H9 (cell line): ENCODE measurements at regions not wholly inside any gene's neighbourhood (a gene's known extent, or its start where the extent isn't known, plus 50 kb on each side); places are given as distances from the start of the nearest gene placed in this dataset.

Source experiments
- DNase-seq: peaks from one replicate; pipeline ENCODE4 v3.0.0-alpha.2; 2017
- H2AFZ ChIP-seq: one replicate; pipeline ENCODE4 v1.6.1; 2013; ENCODE audit warnings: mild to moderate bottlenecking, low read length, control low read depth, moderate library complexity
- H2AK5ac ChIP-seq: 2 replicates; pipeline ENCODE4 v1.6.1; 2013; ENCODE audit warnings: low read length, control low read depth, mixed read lengths; ENCODE audit not compliant: insufficient read length
- H2BK120ac ChIP-seq: one replicate; pipeline ENCODE4 v1.6.1; 2013; ENCODE audit warnings: low read depth, mild to moderate bottlenecking, low read length, control low read depth, inconsistent platforms; ENCODE audit not compliant: poor library complexity, severe bottlenecking
- H2BK12ac ChIP-seq: 2 replicates; pipeline ENCODE4 v1.6.1; 2013; ENCODE audit warnings: low read length, control low read depth, mixed read lengths, low read depth; ENCODE audit not compliant: insufficient read length
- H2BK15ac ChIP-seq: 2 replicates; pipeline ENCODE4 v1.6.1; 2013; ENCODE audit warnings: low read depth, low read length, control low read depth
- H2BK20ac ChIP-seq: one replicate; pipeline ENCODE4 v1.6.1; 2013; ENCODE audit warnings: low read depth, mild to moderate bottlenecking, low read length, control low read depth, inconsistent platforms; ENCODE audit not compliant: poor library complexity, severe bottlenecking
- H2BK5ac ChIP-seq: 2 replicates; pipeline ENCODE4 v1.6.1; 2013; ENCODE audit warnings: low read length, control low read depth, mixed read lengths; ENCODE audit not compliant: insufficient read length
- H3K14ac ChIP-seq: 2 replicates; pipeline ENCODE4 v1.6.1; 2013; ENCODE audit warnings: low read length, control low read depth; ENCODE audit not compliant: insufficient read depth
- H3K18ac ChIP-seq: 2 replicates; pipeline ENCODE4 v1.6.1; 2013; ENCODE audit warnings: low read depth, mild to moderate bottlenecking, mixed read lengths, low read length, control low read depth; ENCODE audit not compliant: insufficient read length
- H3K23ac ChIP-seq: 2 replicates; pipeline ENCODE4 v1.6.1; 2013; ENCODE audit warnings: low read length, control low read depth, mixed read lengths, low read depth; ENCODE audit not compliant: insufficient read length
- H3K23me2 ChIP-seq: 2 replicates; pipeline ENCODE4 v1.6.1; 2013; ENCODE audit warnings: low read depth, mild to moderate bottlenecking, mixed read lengths, low read length, control low read depth; ENCODE audit not compliant: insufficient read length, poor library complexity, severe bottlenecking
- H3K27ac ChIP-seq: 2 replicates; pipeline ENCODE4 v1.5.1; 2013; ENCODE audit warnings: low read length, control low read depth, mixed read lengths, low read depth; ENCODE audit not compliant: insufficient read length
- H3K27me3 ChIP-seq: 2 replicates; pipeline ENCODE4 v1.6.1; 2013; ENCODE audit warnings: low read length, control low read depth, inconsistent platforms; ENCODE audit not compliant: insufficient read depth
- H3K4ac ChIP-seq: 2 replicates; pipeline ENCODE4 v1.6.1; 2013; ENCODE audit warnings: low read depth, mild to moderate bottlenecking, control low read depth, inconsistent platforms, low read length, moderate library complexity
- H3K4me1 ChIP-seq: 2 replicates; pipeline ENCODE4 v1.6.1; 2013; ENCODE audit warnings: low read length, control low read depth, inconsistent platforms; ENCODE audit not compliant: insufficient read depth
- H3K4me2 ChIP-seq: 2 replicates; pipeline ENCODE4 v1.6.1; 2013; ENCODE audit warnings: low read length, control low read depth, mixed read lengths; ENCODE audit not compliant: insufficient read length, insufficient read depth
- H3K56ac ChIP-seq: 2 replicates; pipeline ENCODE4 v1.6.1; 2013; ENCODE audit warnings: low read depth, mild to moderate bottlenecking, mixed read lengths, low read length, control low read depth; ENCODE audit not compliant: insufficient read length
- H3K79me1 ChIP-seq: 2 replicates; pipeline ENCODE4 v1.6.1; 2013; ENCODE audit warnings: low read depth, mild to moderate bottlenecking, moderate library complexity, low read length, control low read depth, inconsistent platforms; ENCODE audit not compliant: insufficient read depth, poor library complexity, severe bottlenecking
- H3K79me2 ChIP-seq: 2 replicates; pipeline ENCODE4 v1.6.1; 2013; ENCODE audit warnings: low read length, control low read depth, inconsistent platforms; ENCODE audit not compliant: insufficient read depth
- H3K9ac ChIP-seq: 2 replicates; pipeline ENCODE4 v1.6.1; 2013; ENCODE audit warnings: low read length, control low read depth, mixed read lengths; ENCODE audit not compliant: insufficient read length; ENCODE audit errors: extremely low read depth
- H3K9me3 ChIP-seq: one replicate; pipeline ENCODE4 v1.6.1; 2013; ENCODE audit warnings: low read depth, low read length, inconsistent platforms; ENCODE audit not compliant: control insufficient read depth
- H3T11ph ChIP-seq: one replicate; pipeline ENCODE4 v1.6.1; 2013; ENCODE audit warnings: mild to moderate bottlenecking, low read length, control low read depth, inconsistent platforms
- H4K20me1 ChIP-seq: one replicate; pipeline ENCODE4 v1.6.1; 2013; ENCODE audit not compliant: control insufficient read depth, insufficient read length, insufficient read depth
- H4K5ac ChIP-seq: 2 replicates; pipeline ENCODE4 v1.6.1; 2013; ENCODE audit warnings: low read depth, mild to moderate bottlenecking, mixed read lengths, low read length, control low read depth; ENCODE audit not compliant: insufficient read length
- H4K8ac ChIP-seq: replicated peaks from 2 replicates; pipeline ENCODE4 v1.6.1; 2013; ENCODE audit warnings: low read length, control low read depth, mixed read lengths, low read depth; ENCODE audit not compliant: insufficient read length
- H4K91ac ChIP-seq: 2 replicates; pipeline ENCODE4 v1.6.1; 2013; ENCODE audit warnings: low read depth, mild to moderate bottlenecking, moderate library complexity, mixed read lengths, low read length, control low read depth; ENCODE audit not compliant: insufficient read length
- H3K27ac Mint-ChIP-seq, 3 experiments: 2 replicates in 2 of 3; 3 replicates in 1 of 3; pipeline ENCODE4 v1.8.0; 2020 to 2021; ENCODE audit warnings: mixed read lengths in 3 of 3, mild to moderate bottlenecking in 1 of 3, moderate library complexity in 1 of 3
- H3K27me3 Mint-ChIP-seq: 2 replicates; pipeline ENCODE4 v1.8.0; 2021; ENCODE audit warnings: low read depth, mild to moderate bottlenecking, moderate library complexity, mixed read lengths
- H3K36me3 Mint-ChIP-seq, 3 experiments: 2 replicates in 2 of 3; 3 replicates in 1 of 3; pipeline ENCODE4 v1.8.0; 2020 to 2021; ENCODE audit warnings: low read depth in 3 of 3, mixed read lengths in 3 of 3; ENCODE audit not compliant: insufficient read depth in 1 of 3
- H3K4me1 Mint-ChIP-seq, 2 experiments: 2 replicates each; pipeline ENCODE4 v1.8.0; 2020; ENCODE audit warnings: mixed read lengths in 2 of 2
- H3K4me3 Mint-ChIP-seq, 2 experiments: 2 replicates in 1 of 2; 3 replicates in 1 of 2; pipeline ENCODE4 v1.8.0; 2020 to 2021; ENCODE audit warnings: mild to moderate bottlenecking in 2 of 2, mixed read lengths in 2 of 2, moderate library complexity in 1 of 2
- H3K9me3 Mint-ChIP-seq, 2 experiments: 2 replicates in 1 of 2; 3 replicates in 1 of 2; pipeline ENCODE4 v1.8.0; 2020; ENCODE audit warnings: mild to moderate bottlenecking in 2 of 2, mixed read lengths in 2 of 2, moderate library complexity in 1 of 2
- CTCF ChIP-seq: fragments of 200-600 bp; sonication (generic); conservative IDR thresholded peaks from 3 replicates; pipeline ENCODE4 v1.8.0; 2021; ENCODE audit warnings: antibody characterized with exemption, mild to moderate bottlenecking
- WGBS: extraction: QIAGEN DNeasy Blood & Tissue Kit; methylation state at CpG from one replicate; pipeline ENCODE4 v1.1.7; 2013; ENCODE audit warnings: missing lambda C conversion rate, low lambda C conversion rate, mixed read lengths; ENCODE audit not compliant: insufficient read length; ENCODE audit errors: extremely low coverage; 5-methylcytosine and 5-hydroxymethylcytosine counted together

GRCh38 chr12:92568691-92569090 is 134.1 kb upstream of the PLEKHG7 start:
- Histone ChIP-seq H3K56ac (no peak overlapping the region), H4K91ac (no peak overlapping the region), H3K79me1 (no peaks in the 10 kb centered on the region), H3K27me3 (no peaks in the 10 kb centered on the region), H3K4ac (no peak overlapping the region), H2BK20ac (no peak overlapping the region), H3K9me3 (no peaks in the 10 kb centered on the region), H3K18ac (no peak overlapping the region), H4K8ac (no peak overlapping the region), H3K9ac (no peak overlapping the region), H3K23ac (no peak overlapping the region), H3K27ac (no peak overlapping the region), H2AFZ (no peak overlapping the region), H2BK12ac (no peak overlapping the region), H3K23me2 (no peaks in the 10 kb centered on the region), H3K4me2 (no peak overlapping the region), H3T11ph (no peak overlapping the region), H4K5ac (no peak overlapping the region), H3K14ac (no peak overlapping the region), H2BK120ac (no peak overlapping the region), H2BK15ac (no peak overlapping the region), H2BK5ac (no peak overlapping the region), H3K79me2 (no peaks in the 10 kb centered on the region), H4K20me1 (no peaks in the 10 kb centered on the region), H3K4me1 (no peaks in the 10 kb centered on the region; the same call in 1 of the 2 replicates), H2AK5ac (no peak overlapping the region)
- TF ChIP-seq CTCF: no peak
- no peaks in the 10 kb centered on the region for H3K27me3 Mint-ChIP-seq
- peaks cover 0 to 2% of the 10 kb centered on the region in 2 experiments; a peak in 1 of 5 replicates for H3K9me3 Mint-ChIP-seq
- no peak overlapping the region for H3K4me3 Mint-ChIP-seq
- DNase-seq: no peak
- H3K36me3 Mint-ChIP-seq: no peaks in the 10 kb centered on the region
- H3K27ac Mint-ChIP-seq: no peak overlapping the region
- no CpG with 5 or more reads among the region's 2 CpGs for WGBS
- H3K4me1 Mint-ChIP-seq: peaks cover 2 to 3% of the 10 kb centered on the region in 2 experiments; a peak in 1 of 4 replicates
